Loucy (cell line): ENCODE measurements at regions not wholly inside any gene's neighbourhood (a gene's known extent, or its start where the extent isn't known, plus 50 kb on each side); places are given as distances from the start of the nearest gene placed in this dataset.

Experiments used
- CTCF ChIP-seq: fragments of 200-600 bp; sonication (generic); conservative IDR thresholded peaks from 2 replicates; pipeline ENCODE4 v1.5.1; 2014; ENCODE audit warnings: mild to moderate bottlenecking, antibody characterized with exemption, low read length
- EZH2phosphoT487 ChIP-seq: fragments of 200-600 bp; IDR thresholded peaks from 2 replicates; pipeline ENCODE4 v1.6.1; 2018; ENCODE audit warnings: antibody characterized with exemption, mild to moderate bottlenecking, moderate library complexity, borderline replicate concordance

- no peak for TF ChIP-seq CTCF
- TF ChIP-seq EZH2phosphoT487, result no peak
Measured at GRCh38 chr15:45827766-45828165, 192.9 kb downstream of the SQOR start.
